GM06990 (cell line): ENCODE measurements at regions not wholly inside any gene's neighbourhood (a gene's known extent, or its start where the extent isn't known, plus 50 kb on each side); places are given as distances from the start of the nearest gene placed in this dataset.

Experiments used
- DNase-seq: peaks from one replicate; pipeline ENCODE4 v3.0.0-alpha.2; 2011; ENCODE audit not compliant: insufficient read length; ENCODE audit errors: extremely low read depth
- H3K27me3 ChIP-seq: replicated peaks from 2 replicates; pipeline ENCODE4 v1.6.0; 2011; ENCODE audit warnings: low read length; ENCODE audit not compliant: control insufficient read depth, insufficient read depth
- H3K36me3 ChIP-seq: 2 replicates; pipeline ENCODE4 v1.5.1; 2011; ENCODE audit warnings: low read length; ENCODE audit not compliant: control insufficient read depth, insufficient read depth
- H3K4me3 ChIP-seq: replicated peaks from 2 replicates; pipeline ENCODE4 v1.5.1; 2011; ENCODE audit warnings: low read depth, mild to moderate bottlenecking, control low read depth, low read length
- CTCF ChIP-seq: IDR thresholded peaks from 2 replicates; pipeline ENCODE4 v1.5.1; 2011; ENCODE audit warnings: low read length, control low read depth, mild to moderate bottlenecking, inconsistent platforms; ENCODE audit not compliant: insufficient read depth, poor library complexity, severe bottlenecking

GRCh38 chr10:81367132-81367531, 507.9 kb upstream of the NRG3 start:
- no peak for DNase-seq

GRCh38 chr10:81386817-81387216, 488.2 kb upstream of the NRG3 start:
- no peak for TF ChIP-seq CTCF
- no peaks in the 10 kb centered on the region for H3K27me3 ChIP-seq
- H3K36me3 ChIP-seq = no peaks in the 10 kb centered on the region
- DNase-seq = no peak
- H3K4me3 ChIP-seq = no peak overlapping the region

More at GRCh38 chr10:81367132-81367531, 507.9 kb upstream of the NRG3 start:
- Histone ChIP-seq H3K36me3 (no peaks in the 10 kb centered on the region), H3K4me3 (no peak overlapping the region), H3K27me3 (no peaks in the 10 kb centered on the region)
- no peak for TF ChIP-seq CTCF

- no peak for TF ChIP-seq CTCF
- H3K36me3 ChIP-seq = no peaks in the 10 kb centered on the region
- DNase-seq = no peak
- H3K27me3 ChIP-seq = no peaks in the 10 kb centered on the region
- H3K4me3 ChIP-seq = no peak overlapping the region
Measured at GRCh38 chr10:81403451-81403850, 471.5 kb upstream of the NRG3 start.

DNA sequence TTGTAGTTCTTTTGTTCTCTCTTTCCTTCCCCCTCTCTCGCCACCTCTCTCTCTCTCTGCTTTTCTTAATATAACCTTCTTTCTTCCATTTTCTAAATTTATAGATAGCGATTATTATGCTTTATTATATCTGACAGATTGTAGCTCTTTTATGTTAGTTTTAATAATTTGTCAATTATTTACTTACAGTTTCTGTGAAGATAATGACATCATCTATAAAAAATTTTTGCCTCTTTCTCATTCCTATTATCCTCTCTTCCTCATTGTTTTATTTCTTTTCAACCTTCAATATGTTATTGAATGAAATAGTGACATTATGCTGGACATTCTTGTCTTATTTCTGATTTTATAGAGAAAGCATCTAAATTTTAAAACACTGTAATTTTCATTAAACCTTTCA, 469.6 kb upstream of the NRG3 start:
- Histone ChIP-seq H3K36me3 (no peaks in the 10 kb centered on the region), H3K4me3 (no peak overlapping the region), H3K27me3 (no peaks in the 10 kb centered on the region)
- no peak for TF ChIP-seq CTCF
- no peak for DNase-seq

DNA sequence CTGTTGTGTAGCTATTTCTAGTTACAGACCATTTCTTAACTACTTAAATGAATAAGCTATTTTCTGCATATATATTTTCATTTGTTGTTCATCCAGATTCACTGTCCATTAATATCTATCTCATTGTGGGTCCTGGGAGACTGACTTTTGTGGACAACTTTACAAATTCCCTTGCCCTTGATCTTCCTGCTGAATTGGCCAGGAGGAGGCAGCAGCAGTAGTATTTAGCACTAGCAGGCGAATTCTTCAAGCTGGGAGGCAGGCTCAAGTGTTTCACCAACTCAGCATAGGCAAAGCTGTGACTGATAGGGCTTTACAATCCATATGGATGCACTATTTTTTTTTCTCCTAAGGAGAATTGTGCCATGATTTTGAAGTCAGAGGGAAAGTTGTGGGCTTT, 461.0 kb upstream of the NRG3 start:
- H3K4me3 ChIP-seq = no peak overlapping the region
- H3K27me3 ChIP-seq = no peaks in the 10 kb centered on the region
- H3K36me3 ChIP-seq = no peaks in the 10 kb centered on the region
- DNase-seq = no peak
- no peak for TF ChIP-seq CTCF

DNA sequence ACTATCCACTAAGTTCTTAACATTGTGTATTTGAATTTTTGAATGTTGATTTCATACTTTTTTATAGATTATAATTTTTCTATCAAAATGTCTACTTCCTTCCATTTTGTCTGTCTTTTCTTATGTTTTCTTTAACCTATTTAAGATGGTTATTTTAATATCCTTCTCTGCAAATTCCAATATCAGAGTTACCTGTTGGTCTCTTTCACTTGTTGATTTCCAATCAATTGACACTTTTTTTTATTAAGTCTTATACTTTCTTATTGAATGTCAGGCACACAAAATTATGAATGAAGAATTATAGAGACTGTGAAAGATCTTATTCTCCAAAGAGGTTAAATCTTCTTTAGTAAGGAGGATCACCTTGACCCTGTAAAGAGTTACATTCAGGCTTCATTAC, 448.3 kb upstream of the NRG3 start:
- TF ChIP-seq CTCF = no peak
- H3K27me3 ChIP-seq = no peaks in the 10 kb centered on the region
- DNase-seq = no peak
- H3K36me3 ChIP-seq = no peaks in the 10 kb centered on the region
- no peak overlapping the region for H3K4me3 ChIP-seq
